ENCODE measurements at regions not wholly inside any gene's neighbourhood (a gene's known extent, or its start where the extent isn't known, plus 50 kb on each side); places are given as distances from the start of the nearest gene placed in this dataset.

DNA sequence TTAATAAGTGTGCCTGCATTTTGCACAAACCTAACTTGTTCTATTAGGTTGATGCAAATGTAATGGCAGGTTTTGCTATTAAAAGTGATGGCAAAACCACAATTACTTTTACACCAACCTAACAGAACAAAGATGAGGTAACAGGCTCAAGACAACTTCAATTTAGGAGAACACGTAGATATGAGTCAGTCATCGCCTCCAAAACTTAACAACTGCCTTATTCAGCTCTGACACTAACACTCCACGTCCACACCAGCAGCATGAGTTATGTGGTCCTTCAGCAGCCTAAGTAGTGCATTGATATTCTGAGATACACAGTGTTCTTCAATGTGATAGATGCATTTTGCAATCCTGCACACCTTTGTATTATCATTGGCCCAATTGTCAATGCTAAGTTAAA is 1175.1 kb upstream of the ACVR2A start:
- Histone ChIP-seq H3K4me3 (ENCODE audit: insufficient read depth in 1 of 2, low read depth in 1 of 2, low read length in 2 of 2) (no peak overlapping the region), H3K36me3 (ENCODE audit: control insufficient read depth in 1 of 2, insufficient read depth in 2 of 2, low read depth in 1 of 2, low read length in 2 of 2) (no peaks in the 10 kb centered on the region), H3K4ac (ENCODE audit: low read depth in 1 of 2, low read length in 2 of 2) (no peak overlapping the region), H3K4me1 (ENCODE audit: control insufficient read depth, insufficient read depth, low read depth, low read length) (no peaks in the 10 kb centered on the region), H2BK120ac (ENCODE audit: low read depth, low read length) (no peak overlapping the region), H3K27me3 (ENCODE audit: control insufficient read depth in 1 of 2, insufficient read depth in 1 of 2, low read length in 2 of 2) (no peaks in the 10 kb centered on the region), H3K4me2 (ENCODE audit: low read length, poor library complexity, severe bottlenecking) (no peak overlapping the region), H2AFZ (ENCODE audit: low read depth, low read length) (no peak overlapping the region), H2AK5ac (ENCODE audit: low read length, severe bottlenecking) (no peak overlapping the region), H3K9me3 (ENCODE audit: control insufficient read depth, low read length) (no peaks in the 10 kb centered on the region), H3K18ac (ENCODE audit: low read depth in 1 of 2, low read length in 2 of 2) (no peak overlapping the region), H3K23ac (ENCODE audit: low read length in 2 of 2) (no peak overlapping the region), H2BK12ac (ENCODE audit: low read length in 2 of 2) (no peak overlapping the region), H3K9ac (ENCODE audit: low read length) (no peak overlapping the region), H4K8ac (ENCODE audit: low read length) (no peak overlapping the region), H4K91ac (ENCODE audit: low read length) (no peak overlapping the region), H2BK15ac (ENCODE audit: low read depth, poor library complexity, severe bottlenecking) (no peak overlapping the region), H3K14ac (ENCODE audit: low read length in 2 of 2) (no peak overlapping the region), H3K27ac (ENCODE audit: low read length, poor library complexity, severe bottlenecking) (no peak overlapping the region), H2BK5ac (ENCODE audit: low read depth, low read length, poor library complexity, severe bottlenecking) (no peak overlapping the region), H3K79me1 (replicated peaks; ENCODE audit: low read length, poor library complexity, severe bottlenecking) (no peaks in the 10 kb centered on the region)
- 76% methylated on average over 3 of the region's 3 CpGs for WGBS
- no peak for DNase-seq

DNA sequence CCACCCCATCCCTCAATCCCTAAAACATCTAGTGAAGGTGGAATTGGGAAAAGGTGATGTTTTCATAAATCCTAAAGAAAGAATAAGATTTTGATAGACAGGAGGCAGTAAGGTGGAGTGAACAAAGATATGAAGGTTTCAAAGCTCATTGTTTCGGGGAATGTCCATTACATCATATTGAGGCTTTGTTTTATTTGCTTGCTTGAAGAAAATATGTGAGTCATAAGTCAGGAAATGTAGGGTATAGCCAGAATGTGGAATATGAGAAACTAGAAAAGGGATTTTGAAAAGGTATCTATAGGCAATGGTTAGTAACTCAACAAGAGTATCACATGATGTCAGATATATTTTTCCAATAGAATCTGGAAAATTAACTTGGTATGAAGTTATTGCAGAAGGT is 1178.5 kb upstream of the ACVR2A start:
- H2BK120ac ChIP-seq (ENCODE audit: low read depth, low read length): no peak overlapping the region
- H4K91ac ChIP-seq (ENCODE audit: low read length): no peak overlapping the region
- no peak overlapping the region for H3K18ac ChIP-seq (ENCODE audit: low read depth in 1 of 2, low read length in 2 of 2)
- no peak overlapping the region for H3K23ac ChIP-seq (ENCODE audit: low read length in 2 of 2)
- no peaks in the 10 kb centered on the region for H3K79me1 ChIP-seq (replicated peaks; ENCODE audit: low read length, poor library complexity, severe bottlenecking)
- no peak overlapping the region for H3K9ac ChIP-seq (ENCODE audit: low read length)
- no peak for DNase-seq
- H3K14ac ChIP-seq (ENCODE audit: low read length in 2 of 2): no peak overlapping the region
- H3K4me2 ChIP-seq (ENCODE audit: low read length, poor library complexity, severe bottlenecking): no peak overlapping the region
- H3K36me3 ChIP-seq (ENCODE audit: control insufficient read depth in 1 of 2, insufficient read depth in 2 of 2, low read depth in 1 of 2, low read length in 2 of 2): no peaks in the 10 kb centered on the region
- no peak overlapping the region for H3K27ac ChIP-seq (ENCODE audit: low read length, poor library complexity, severe bottlenecking)
- H2BK12ac ChIP-seq (ENCODE audit: low read length in 2 of 2): no peak overlapping the region
- no peak overlapping the region for H2AFZ ChIP-seq (ENCODE audit: low read depth, low read length)
- no peak overlapping the region for H3K4me3 ChIP-seq (ENCODE audit: insufficient read depth in 1 of 2, low read depth in 1 of 2, low read length in 2 of 2)
- 88% methylated on average over 1 of the region's 1 CpG for WGBS
- H3K27me3 ChIP-seq (ENCODE audit: control insufficient read depth in 1 of 2, insufficient read depth in 1 of 2, low read length in 2 of 2): no peaks in the 10 kb centered on the region
- H3K9me3 ChIP-seq (ENCODE audit: control insufficient read depth, low read length): no peaks in the 10 kb centered on the region
- H3K4ac ChIP-seq (ENCODE audit: low read depth in 1 of 2, low read length in 2 of 2): no peak overlapping the region
- no peak overlapping the region for H2BK15ac ChIP-seq (ENCODE audit: low read depth, poor library complexity, severe bottlenecking)
- H4K8ac ChIP-seq (ENCODE audit: low read length): no peak overlapping the region
- no peaks in the 10 kb centered on the region for H3K4me1 ChIP-seq (ENCODE audit: control insufficient read depth, insufficient read depth, low read depth, low read length)
- H2BK5ac ChIP-seq (ENCODE audit: low read depth, low read length, poor library complexity, severe bottlenecking): no peak overlapping the region
- H2AK5ac ChIP-seq (ENCODE audit: low read length, severe bottlenecking): no peak overlapping the region

DNA sequence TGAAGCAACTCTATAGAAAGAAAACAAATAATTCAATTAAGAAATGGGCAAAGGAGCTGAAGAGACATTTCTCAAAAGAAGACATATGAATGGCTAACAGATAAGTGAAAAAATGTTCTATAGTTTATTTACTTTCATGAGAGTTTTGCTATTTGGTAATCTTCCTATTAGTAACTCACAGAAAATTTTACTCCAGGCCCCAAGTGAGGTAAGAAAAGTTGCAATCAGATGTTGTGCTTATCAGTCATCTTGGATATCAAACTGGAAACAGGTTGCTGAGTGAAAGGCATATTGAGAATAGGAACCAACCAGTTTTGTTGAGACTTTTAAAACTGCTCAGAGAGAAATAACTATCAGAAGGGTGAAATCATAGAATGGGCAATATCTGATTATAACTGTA is 1179.0 kb upstream of the ACVR2A start:
- Histone ChIP-seq H3K14ac (ENCODE audit: low read length in 2 of 2) (no peak overlapping the region), H3K27me3 (ENCODE audit: control insufficient read depth in 1 of 2, insufficient read depth in 1 of 2, low read length in 2 of 2) (no peaks in the 10 kb centered on the region), H3K9ac (ENCODE audit: low read length) (no peak overlapping the region), H2BK15ac (ENCODE audit: low read depth, poor library complexity, severe bottlenecking) (no peak overlapping the region), H3K18ac (ENCODE audit: low read depth in 1 of 2, low read length in 2 of 2) (no peak overlapping the region), H2BK120ac (ENCODE audit: low read depth, low read length) (no peak overlapping the region), H2BK5ac (ENCODE audit: low read depth, low read length, poor library complexity, severe bottlenecking) (no peak overlapping the region), H3K79me1 (replicated peaks; ENCODE audit: low read length, poor library complexity, severe bottlenecking) (no peaks in the 10 kb centered on the region), H3K4me2 (ENCODE audit: low read length, poor library complexity, severe bottlenecking) (no peak overlapping the region), H3K9me3 (ENCODE audit: control insufficient read depth, low read length) (no peaks in the 10 kb centered on the region), H3K4me3 (ENCODE audit: insufficient read depth in 1 of 2, low read depth in 1 of 2, low read length in 2 of 2) (no peak overlapping the region), H4K8ac (ENCODE audit: low read length) (no peak overlapping the region), H2AK5ac (ENCODE audit: low read length, severe bottlenecking) (no peak overlapping the region), H3K36me3 (ENCODE audit: control insufficient read depth in 1 of 2, insufficient read depth in 2 of 2, low read depth in 1 of 2, low read length in 2 of 2) (no peaks in the 10 kb centered on the region), H3K4ac (ENCODE audit: low read depth in 1 of 2, low read length in 2 of 2) (no peak overlapping the region), H3K4me1 (ENCODE audit: control insufficient read depth, insufficient read depth, low read depth, low read length) (no peaks in the 10 kb centered on the region), H2BK12ac (ENCODE audit: low read length in 2 of 2) (no peak overlapping the region), H3K27ac (ENCODE audit: low read length, poor library complexity, severe bottlenecking) (no peak overlapping the region), H4K91ac (ENCODE audit: low read length) (no peak overlapping the region), H2AFZ (ENCODE audit: low read depth, low read length) (no peak overlapping the region), H3K23ac (ENCODE audit: low read length in 2 of 2) (no peak overlapping the region)
- no peak for DNase-seq

DNA sequence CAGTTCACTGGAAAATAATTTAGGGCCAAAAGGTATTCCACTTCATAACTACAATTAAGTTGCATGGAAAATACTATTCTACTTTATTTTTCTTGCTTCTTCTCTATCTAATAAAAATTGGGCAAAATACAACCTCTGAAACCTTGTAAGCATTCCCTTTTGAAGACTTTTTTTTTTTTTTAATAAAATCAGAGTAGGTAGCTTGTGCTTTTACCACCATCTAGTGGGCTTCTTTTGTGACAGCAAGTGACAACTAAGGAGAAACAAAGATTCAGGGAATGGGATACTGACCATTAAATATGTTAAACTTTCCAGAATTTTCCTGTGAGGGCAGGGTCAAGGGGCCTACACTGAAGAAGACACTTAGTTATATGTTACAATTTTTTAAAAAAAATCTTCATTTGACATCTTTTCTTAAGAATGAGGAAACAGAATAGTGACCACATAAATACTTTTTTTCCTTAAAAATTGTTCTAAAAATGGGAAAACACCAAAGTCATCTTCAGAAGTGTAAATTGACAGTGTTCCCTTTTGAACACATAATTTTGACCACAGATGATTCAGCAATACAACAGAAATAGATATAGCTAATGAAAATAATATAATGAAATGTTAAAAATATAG is 1183.2 kb upstream of the ACVR2A start:
- H3K27ac ChIP-seq (ENCODE audit: low read length, poor library complexity, severe bottlenecking): no peak overlapping the region
- H2AFZ ChIP-seq (ENCODE audit: low read depth, low read length): no peak overlapping the region
- no peak overlapping the region for H3K14ac ChIP-seq (ENCODE audit: low read length in 2 of 2)
- no peaks in the 10 kb centered on the region for H3K79me1 ChIP-seq (replicated peaks; ENCODE audit: low read length, poor library complexity, severe bottlenecking)
- H2BK5ac ChIP-seq (ENCODE audit: low read depth, low read length, poor library complexity, severe bottlenecking): no peak overlapping the region
- no peak overlapping the region for H2BK120ac ChIP-seq (ENCODE audit: low read depth, low read length)
- no peak overlapping the region for H4K91ac ChIP-seq (ENCODE audit: low read length)
- H3K9me3 ChIP-seq (ENCODE audit: control insufficient read depth, low read length): peaks cover 6% of the 10 kb centered on the region
- no peak overlapping the region for H3K4me3 ChIP-seq (ENCODE audit: insufficient read depth in 1 of 2, low read depth in 1 of 2, low read length in 2 of 2)
- no peak overlapping the region for H3K18ac ChIP-seq (ENCODE audit: low read depth in 1 of 2, low read length in 2 of 2)
- H3K36me3 ChIP-seq (ENCODE audit: control insufficient read depth in 1 of 2, insufficient read depth in 2 of 2, low read depth in 1 of 2, low read length in 2 of 2): no peaks in the 10 kb centered on the region
- no peaks in the 10 kb centered on the region for H3K4me1 ChIP-seq (ENCODE audit: control insufficient read depth, insufficient read depth, low read depth, low read length)
- H2AK5ac ChIP-seq (ENCODE audit: low read length, severe bottlenecking): no peak overlapping the region
- H3K23ac ChIP-seq (ENCODE audit: low read length in 2 of 2): no peak overlapping the region
- H4K8ac ChIP-seq (ENCODE audit: low read length): no peak overlapping the region
- H3K4me2 ChIP-seq (ENCODE audit: low read length, poor library complexity, severe bottlenecking): no peak overlapping the region
- no peak overlapping the region for H3K4ac ChIP-seq (ENCODE audit: low read depth in 1 of 2, low read length in 2 of 2)
- no peak overlapping the region for H2BK15ac ChIP-seq (ENCODE audit: low read depth, poor library complexity, severe bottlenecking)
- DNase-seq: peak; percentile 62
- no peak overlapping the region for H2BK12ac ChIP-seq (ENCODE audit: low read length in 2 of 2)
- no peaks in the 10 kb centered on the region for H3K27me3 ChIP-seq (ENCODE audit: control insufficient read depth in 1 of 2, insufficient read depth in 1 of 2, low read length in 2 of 2)
- no peak overlapping the region for H3K9ac ChIP-seq (ENCODE audit: low read length)
